Adrenal gland (tissue), 9 donors: ENCODE measurements at regions not wholly inside any gene's neighbourhood (a gene's known extent, or its start where the extent isn't known, plus 50 kb on each side); places are given as distances from the start of the nearest gene placed in this dataset.

Experiments used
- DNase-seq, 7 donors: peaks; one replicate each; pipeline ENCODE4 v3.0.0-alpha.2; 2019 to 2020
- H3K27ac ChIP-seq, 5 donors: fragments of 200-600 bp; sonication (generic) in 4 of 5; 1 replicate in 3 of 5; 2 replicates in 2 of 5; pipeline versions ENCODE4 v1.5.1 to v1.8.0; 2016 to 2020; ENCODE audit warnings: mild to moderate bottlenecking in 1 of 5
- H3K27me3 ChIP-seq: fragments of 200-600 bp; 2 replicates; pipeline ENCODE4 v1.8.0; 2021
- H3K36me3 ChIP-seq, 2 donors: fragments of 200-600 bp; replicated peaks in 1 of 2; 1 replicate in 1 of 2; 2 replicates in 1 of 2; pipeline versions ENCODE4 v1.5.1 to v1.8.0; 2018 to 2022
- H3K4me1 ChIP-seq, 2 donors: fragments of 200-600 bp; replicated peaks in 1 of 2; 1 replicate in 1 of 2; 2 replicates in 1 of 2; pipeline versions ENCODE4 v1.5.1 to v1.8.0; 2018 to 2021
- H3K4me3 ChIP-seq, 4 donors: fragments of 200-600 bp; sonication (generic) in 3 of 4; one replicate each; pipeline ENCODE4 v1.5.1; 2016 to 2018
- H3K9me3 ChIP-seq, 3 donors: fragments of 200-600 bp; sonication (generic) in 1 of 3; replicated peaks in 1 of 3; 1 replicate in 2 of 3; 2 replicates in 1 of 3; pipeline versions ENCODE4 v1.5.1 to v1.8.0; 2016 to 2021
- POLR2A ChIP-seq, 2 donors: fragments of 450-650 bp; IDR thresholded peaks; one replicate each; pipeline ENCODE4 v1.6.1; 2017; ENCODE audit warnings: antibody characterized with exemption in 2 of 2, mild to moderate bottlenecking in 2 of 2, moderate library complexity in 1 of 2
- WGBS, 4 donors: extraction: QIAGEN DNeasy Blood & Tissue Kit in 2 of 4; methylation state at CpG; one replicate each; pipeline versions ENCODE4 v1.1.5 to v1.1.7; 2013 to 2017; 5-methylcytosine and 5-hydroxymethylcytosine counted together
- intact Hi-C, 2 donors: fragments of 100-400 bp; cut with DNase I; formaldehyde crosslinking; loops; one replicate each; pipeline versions ENCODE4 v1.14.1 to v1.15.0; 2022 to 2023
- TF ChIP-seq, protein P1 (sequence below), 6 experiments: fragments of 450-650 bp in 4 of 6; fragments of 200-600 bp in 2 of 6; sonication (generic) in 1 of 6; IDR thresholded peaks; 1 replicate in 5 of 6; 2 replicates in 1 of 6; pipeline versions ENCODE4 v1.5.1 to v1.8.0; 2016 to 2021; ENCODE audit warnings: antibody characterized with exemption in 6 of 6, mild to moderate bottlenecking in 2 of 6, moderate library complexity in 1 of 6
- donor health status: healthy with polysubstance abuse.
- donor health status: Bipolar disorder and iron deficiency.
- donor health status: DM: yes; HTN: yes; CAD: no.
- donor health status: DM: no; HTN: no; CAD: no.
- donor health status: DM: no; HTN: no; CAD: no.

DNA sequence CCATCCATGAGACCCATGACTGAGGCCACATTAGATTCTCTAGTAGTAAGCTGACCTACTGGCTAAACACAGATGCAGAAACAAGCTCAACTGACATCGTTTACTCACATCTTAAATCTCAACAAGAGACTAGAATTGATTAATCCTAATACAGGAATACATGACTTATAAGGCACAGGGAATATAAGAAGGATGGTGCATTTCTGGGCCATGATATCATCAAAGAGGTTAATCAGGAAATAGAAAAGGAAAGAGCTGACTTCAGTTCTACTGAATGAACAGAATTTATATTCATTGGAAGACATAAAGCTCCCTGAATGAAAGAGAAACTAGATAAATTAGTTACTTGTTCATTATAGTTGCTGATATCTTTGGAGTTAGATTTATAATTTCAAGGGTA is 1406.5 kb downstream of the STIM2 start:
- intact Hi-C loops = no loop called here
- no peak overlapping the region for H3K27ac ChIP-seq
- H3K4me1 ChIP-seq = no peaks in the 10 kb centered on the region
- TF ChIP-seq POLR2A (IDR thresholded peaks at IDR 0.05) = no peak
- TF ChIP-seq, protein P1, sequence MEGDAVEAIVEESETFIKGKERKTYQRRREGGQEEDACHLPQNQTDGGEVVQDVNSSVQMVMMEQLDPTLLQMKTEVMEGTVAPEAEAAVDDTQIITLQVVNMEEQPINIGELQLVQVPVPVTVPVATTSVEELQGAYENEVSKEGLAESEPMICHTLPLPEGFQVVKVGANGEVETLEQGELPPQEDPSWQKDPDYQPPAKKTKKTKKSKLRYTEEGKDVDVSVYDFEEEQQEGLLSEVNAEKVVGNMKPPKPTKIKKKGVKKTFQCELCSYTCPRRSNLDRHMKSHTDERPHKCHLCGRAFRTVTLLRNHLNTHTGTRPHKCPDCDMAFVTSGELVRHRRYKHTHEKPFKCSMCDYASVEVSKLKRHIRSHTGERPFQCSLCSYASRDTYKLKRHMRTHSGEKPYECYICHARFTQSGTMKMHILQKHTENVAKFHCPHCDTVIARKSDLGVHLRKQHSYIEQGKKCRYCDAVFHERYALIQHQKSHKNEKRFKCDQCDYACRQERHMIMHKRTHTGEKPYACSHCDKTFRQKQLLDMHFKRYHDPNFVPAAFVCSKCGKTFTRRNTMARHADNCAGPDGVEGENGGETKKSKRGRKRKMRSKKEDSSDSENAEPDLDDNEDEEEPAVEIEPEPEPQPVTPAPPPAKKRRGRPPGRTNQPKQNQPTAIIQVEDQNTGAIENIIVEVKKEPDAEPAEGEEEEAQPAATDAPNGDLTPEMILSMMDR (IDR thresholded peaks at IDR 0.05) = no peak
- no peak overlapping the region for H3K4me3 ChIP-seq
- 43 to 62% (median 55%) methylated on average over 1 of the region's 1 CpG for WGBS, 4 donors
- H3K9me3 ChIP-seq = no peaks in the 10 kb centered on the region
- no peaks in the 10 kb centered on the region for H3K27me3 ChIP-seq
- H3K36me3 ChIP-seq = no peaks in the 10 kb centered on the region
- DNase-seq = no peak

DNA sequence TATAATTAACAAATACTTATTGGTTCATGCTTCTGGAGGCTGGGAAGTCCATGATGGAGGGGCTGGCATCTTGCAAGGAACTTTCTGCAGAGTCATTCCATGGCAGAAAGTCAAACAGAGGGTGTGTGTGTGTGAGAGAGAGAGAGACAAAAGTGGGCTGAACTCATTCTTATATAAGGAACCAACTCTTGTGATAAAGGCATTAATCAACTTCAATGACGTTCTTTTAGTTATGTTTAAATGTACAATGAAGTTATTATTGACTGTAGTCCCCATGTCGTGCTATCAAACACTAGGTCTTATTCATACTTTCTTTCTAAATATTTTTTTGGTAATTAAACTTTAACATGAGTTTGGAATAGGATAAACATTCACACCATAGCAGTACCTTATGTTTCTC is 1408.8 kb downstream of the STIM2 start:
- TF ChIP-seq, protein P1 (IDR thresholded peaks at IDR 0.05) = no peak
- TF ChIP-seq POLR2A (IDR thresholded peaks at IDR 0.05) = no peak
- Histone ChIP-seq H3K4me3 (no peak overlapping the region), H3K36me3 (no peaks in the 10 kb centered on the region), H3K9me3 (no peaks in the 10 kb centered on the region), H3K4me1 (no peaks in the 10 kb centered on the region), H3K27me3 (no peaks in the 10 kb centered on the region), H3K27ac (no peak overlapping the region)
- DNase-seq = no peak
- 57 to 69% (median 62%) methylated on average over 2 of the region's 2 CpGs for WGBS, 4 donors
- intact Hi-C loops = no loop called here

DNA sequence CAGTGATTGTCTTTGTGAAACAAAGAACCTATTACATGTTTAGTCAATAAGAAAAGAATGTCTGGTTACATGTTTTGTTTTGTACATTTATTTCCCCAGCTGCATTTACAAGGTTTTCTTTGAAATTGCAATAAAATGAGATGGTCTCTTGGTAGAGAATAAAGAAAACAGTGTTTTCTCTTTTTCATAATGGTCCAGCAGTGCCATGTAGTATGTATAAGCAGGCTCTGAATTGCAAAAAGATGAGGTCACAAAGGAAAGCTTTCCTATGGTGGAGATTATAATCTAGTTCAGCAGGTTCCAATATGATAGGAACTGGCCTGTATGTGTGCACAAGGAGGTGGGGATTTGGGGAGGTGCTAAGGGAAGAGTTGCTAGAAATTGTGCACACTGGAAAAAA is 1417.3 kb downstream of the STIM2 start:
- DNase-seq = no peak
- TF ChIP-seq, protein P1 (IDR thresholded peaks at IDR 0.05) = no peak
- no peak for TF ChIP-seq POLR2A (IDR thresholded peaks at IDR 0.05)
- Histone ChIP-seq H3K4me3 (no peak overlapping the region), H3K27ac (no peak overlapping the region), H3K9me3 (no peaks in the 10 kb centered on the region), H3K36me3 (no peaks in the 10 kb centered on the region), H3K27me3 (no peaks in the 10 kb centered on the region), H3K4me1 (no peaks in the 10 kb centered on the region)
- intact Hi-C loops = no loop called here

DNA sequence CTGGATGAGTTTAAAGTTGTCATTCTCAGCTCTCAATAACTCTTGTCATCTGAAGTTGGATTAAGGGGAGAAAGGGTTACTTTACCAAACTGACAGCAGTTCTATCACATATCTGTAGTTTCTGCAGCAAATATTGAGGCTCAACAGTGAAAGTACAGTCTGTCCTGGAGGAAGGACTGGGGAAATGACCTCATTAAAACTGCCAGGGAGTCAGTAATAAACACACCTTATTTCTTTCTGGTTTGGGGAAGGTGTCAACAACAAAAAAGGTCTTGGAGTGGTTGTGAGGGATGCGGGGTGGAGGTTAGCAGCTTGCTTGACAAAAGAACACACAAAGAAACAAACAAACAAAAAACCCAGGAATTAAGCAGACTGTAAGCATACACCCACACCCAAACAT is 1418.0 kb downstream of the STIM2 start:
- Histone ChIP-seq H3K9me3 (no peaks in the 10 kb centered on the region), H3K4me1 (no peaks in the 10 kb centered on the region), H3K27ac (no peak overlapping the region), H3K27me3 (no peaks in the 10 kb centered on the region), H3K4me3 (no peak overlapping the region), H3K36me3 (no peaks in the 10 kb centered on the region)
- intact Hi-C loops = no loop called here
- WGBS, 4 donors = 73 to 92% (median 78%) methylated on average over 1 of the region's 1 CpG
- DNase-seq = no peak
- TF ChIP-seq POLR2A (IDR thresholded peaks at IDR 0.05) = no peak
- TF ChIP-seq, protein P1 (IDR thresholded peaks at IDR 0.05) = no peak
